COLO829 (cell line): ENCODE measurements at regions not wholly inside any gene's neighbourhood (a gene's known extent, or its start where the extent isn't known, plus 50 kb on each side); places are given as distances from the start of the nearest gene placed in this dataset.
"Not testable (repeated sequence)": the region's sequence is repeated elsewhere in the genome, so short reads cannot be mapped to it uniquely, and the experiment has no call there.

Experiments used
- DNase-seq: peaks from one replicate; pipeline ENCODE4 v3.0.0; 2012; ENCODE audit warnings: low spot score

GRCh38 chr4:114287079-114287696 is 307.7 kb upstream of the ARSJ start:
- DNase-seq = no peak

- DNase-seq = no peak
These were observed 302.5 kb upstream of the UGT8 start for GRCh38 chr4:114296126-114296525.

- DNase-seq = no peak
These were observed 296.1 kb upstream of the UGT8 start for GRCh38 chr4:114302472-114302871.

GRCh38 chr4:114304046-114304445 is 294.6 kb upstream of the UGT8 start:
- no peak for DNase-seq

GRCh38 chr4:114304567-114304966 is 294.0 kb upstream of the UGT8 start:
- no peak for DNase-seq

GRCh38 chr4:114306946-114307345 is 291.7 kb upstream of the UGT8 start:
- DNase-seq = no peak

GRCh38 chr4:114310296-114310925 is 288.2 kb upstream of the UGT8 start:
- no peak for DNase-seq

GRCh38 chr4:114311787-114312186 is 286.8 kb upstream of the UGT8 start:
- DNase-seq = no peak

- no peak for DNase-seq
These were observed 286.3 kb upstream of the UGT8 start for GRCh38 chr4:114312338-114312737.

GRCh38 chr4:114316789-114317188 is 281.8 kb upstream of the UGT8 start:
- DNase-seq = no peak

- DNase-seq = no peak
These were observed 281.0 kb upstream of the UGT8 start for GRCh38 chr4:114317564-114317963.

- DNase-seq = no peak
These were observed 280.3 kb upstream of the UGT8 start for GRCh38 chr4:114318309-114318708.

GRCh38 chr4:114320126-114320525 is 278.5 kb upstream of the UGT8 start:
- DNase-seq = no peak

GRCh38 chr4:114321366-114321765 is 277.2 kb upstream of the UGT8 start:
- DNase-seq = no peak

- no peak for DNase-seq
These were observed 274.8 kb upstream of the UGT8 start for GRCh38 chr4:114323841-114324240.

GRCh38 chr4:114326358-114326757 is 272.2 kb upstream of the UGT8 start:
- no peak for DNase-seq

- no peak for DNase-seq
These were observed 266.5 kb upstream of the UGT8 start for GRCh38 chr4:114332119-114332518.

GRCh38 chr4:114334363-114334762 is 264.2 kb upstream of the UGT8 start:
- DNase-seq = not testable (repeated sequence)

GRCh38 chr4:114334884-114335330 is 263.7 kb upstream of the UGT8 start:
- no peak for DNase-seq

- DNase-seq = no peak
These were observed 263.3 kb upstream of the UGT8 start for GRCh38 chr4:114335339-114335738.

GRCh38 chr4:114343015-114343414 is 255.6 kb upstream of the UGT8 start:
- no peak for DNase-seq

- DNase-seq = peak; percentile 43
These were observed 248.9 kb upstream of the UGT8 start for GRCh38 chr4:114349543-114350175.

GRCh38 chr4:114358901-114359300 is 239.7 kb upstream of the UGT8 start:
- no peak for DNase-seq

GRCh38 chr4:114361249-114361648 is 237.4 kb upstream of the UGT8 start:
- no peak for DNase-seq
